ENCODE measurements at regions not wholly inside any gene's neighbourhood (a gene's known extent, or its start where the extent isn't known, plus 50 kb on each side); places are given as distances from the start of the nearest gene placed in this dataset.

DNA sequence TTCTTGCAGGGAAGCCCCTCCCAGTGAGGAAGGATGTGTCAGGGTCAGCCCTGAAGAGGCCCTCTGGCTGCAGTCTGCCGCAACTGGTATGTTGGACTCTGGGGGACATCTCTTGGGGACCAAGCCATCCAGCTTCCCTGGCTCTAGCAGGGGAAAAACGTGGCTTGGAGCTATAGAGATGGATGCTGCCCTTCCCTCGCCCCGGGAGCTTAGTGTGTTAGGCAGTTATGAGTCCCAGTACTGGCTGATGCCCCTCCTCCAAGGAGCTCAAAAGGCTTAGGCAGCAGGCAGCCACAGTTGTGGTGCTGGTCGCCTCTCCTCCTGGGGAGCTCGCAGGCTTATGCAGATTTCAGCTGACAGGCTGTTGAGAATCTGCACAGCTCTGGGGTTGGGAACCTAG lies 353.1 kb upstream of the GBE1 start:
- no peak for TF ChIP-seq POLR2A (IDR thresholded peaks at IDR 0.05)
- TF ChIP-seq, protein P1, sequence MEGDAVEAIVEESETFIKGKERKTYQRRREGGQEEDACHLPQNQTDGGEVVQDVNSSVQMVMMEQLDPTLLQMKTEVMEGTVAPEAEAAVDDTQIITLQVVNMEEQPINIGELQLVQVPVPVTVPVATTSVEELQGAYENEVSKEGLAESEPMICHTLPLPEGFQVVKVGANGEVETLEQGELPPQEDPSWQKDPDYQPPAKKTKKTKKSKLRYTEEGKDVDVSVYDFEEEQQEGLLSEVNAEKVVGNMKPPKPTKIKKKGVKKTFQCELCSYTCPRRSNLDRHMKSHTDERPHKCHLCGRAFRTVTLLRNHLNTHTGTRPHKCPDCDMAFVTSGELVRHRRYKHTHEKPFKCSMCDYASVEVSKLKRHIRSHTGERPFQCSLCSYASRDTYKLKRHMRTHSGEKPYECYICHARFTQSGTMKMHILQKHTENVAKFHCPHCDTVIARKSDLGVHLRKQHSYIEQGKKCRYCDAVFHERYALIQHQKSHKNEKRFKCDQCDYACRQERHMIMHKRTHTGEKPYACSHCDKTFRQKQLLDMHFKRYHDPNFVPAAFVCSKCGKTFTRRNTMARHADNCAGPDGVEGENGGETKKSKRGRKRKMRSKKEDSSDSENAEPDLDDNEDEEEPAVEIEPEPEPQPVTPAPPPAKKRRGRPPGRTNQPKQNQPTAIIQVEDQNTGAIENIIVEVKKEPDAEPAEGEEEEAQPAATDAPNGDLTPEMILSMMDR (IDR thresholded peaks at IDR 0.05) = no peak
- TF ChIP-seq POLR2AphosphoS5 (IDR thresholded peaks at IDR 0.05) = no peak
